Right ventricle myocardium inferior (tissue), 1 donor: ENCODE measurements at regions not wholly inside any gene's neighbourhood (a gene's known extent, or its start where the extent isn't known, plus 50 kb on each side); places are given as distances from the start of the nearest gene placed in this dataset.
"Not testable (repeated sequence)": the region's sequence is repeated elsewhere in the genome, so short reads cannot be mapped to it uniquely, and the experiment has no call there.

Experiments
- ATAC-seq: fragments of 200-7000 bp; cut with Tn5 transposase; one replicate; pipeline ENCODE4 v1.9.1; 2020; ENCODE audit warnings: mild to moderate bottlenecking, moderate library complexity
- DNase-seq: peaks from one replicate; pipeline ENCODE4 v3.0.0; 2021; ENCODE audit errors: missing footprints
- intact Hi-C: fragments of 100-400 bp; cut with DNase I; formaldehyde crosslinking; loops from one replicate; pipeline ENCODE4 v1.11.0; 2022
- donor health status: DM: no; HTN: yes; CAD: no; lungs with severe emphysema.

- no peak for ATAC-seq
- DNase-seq: no peak
- intact Hi-C loops: no loop called here
These were observed 57.0 kb downstream of the PCDH20 start for GRCh38 chr13:61358599-61358998.

GRCh38 chr13:61350341-61350740 is 65.3 kb downstream of the PCDH20 start:
- DNase-seq: no peak
- intact Hi-C loops: no loop called here
- ATAC-seq: no peak

- DNase-seq (peak; percentile 49), ATAC-seq (no peak)
- intact Hi-C loops: no loop called here
These were observed 76.5 kb downstream of the PCDH20 start for GRCh38 chr13:61339054-61339621.

- no peak for DNase-seq
- ATAC-seq: no peak
- intact Hi-C loops: no loop called here
These were observed 99.0 kb downstream of the PCDH20 start for GRCh38 chr13:61316647-61317046.

- ATAC-seq (no peak), DNase-seq (no peak)
- intact Hi-C loops: no loop called here
These were observed 121.0 kb downstream of the PCDH20 start for GRCh38 chr13:61294467-61295191.

- intact Hi-C loops: no loop called here
These were observed 129.4 kb downstream of the PCDH20 start for GRCh38 chr13:61286148-61286745.

GRCh38 chr13:61277586-61278276 is 137.9 kb downstream of the PCDH20 start:
- no peak for ATAC-seq
- DNase-seq: no peak
- intact Hi-C loops: no loop called here

More at GRCh38 chr13:61286148-61286745, 129.4 kb downstream of the PCDH20 start:
- no peak for DNase-seq
- ATAC-seq: no peak

GRCh38 chr13:61277088-61277487 is 138.6 kb downstream of the PCDH20 start:
- intact Hi-C loops: no loop called here
- ATAC-seq (no peak), DNase-seq (no peak)

GRCh38 chr13:61276401-61276800 is 139.2 kb downstream of the PCDH20 start:
- intact Hi-C loops: no loop called here
- ATAC-seq (no peak), DNase-seq (no peak)

- no peak for DNase-seq
- ATAC-seq: no peak
- intact Hi-C loops: no loop called here
These were observed 139.9 kb downstream of the PCDH20 start for GRCh38 chr13:61275736-61276135.

- no peak for ATAC-seq
- no peak for DNase-seq
- intact Hi-C loops: no loop called here
These were observed 140.4 kb downstream of the PCDH20 start for GRCh38 chr13:61275251-61275650.

- DNase-seq: not testable (repeated sequence)
These were observed 148.8 kb downstream of the PCDH20 start for GRCh38 chr13:61266896-61267295.

GRCh38 chr13:61261746-61262472 is 153.7 kb downstream of the PCDH20 start:
- no peak for DNase-seq
- ATAC-seq: no peak
- intact Hi-C loops: loop anchor here (5.0 kb wide), 1 partner anchor 610 kb away; no protein-coding TSS in a partner anchor

More at GRCh38 chr13:61266896-61267295, 148.8 kb downstream of the PCDH20 start:
- ATAC-seq, intact Hi-C loops: not testable (repeated sequence)

- no peak for ATAC-seq
- intact Hi-C loops: loop anchor here (10.0 kb wide), 1 partner anchor 123 kb away; no protein-coding TSS in a partner anchor
These were observed 157.5 kb downstream of the PCDH20 start for GRCh38 chr13:61258185-61258584.

GRCh38 chr13:61255040-61255796 is 160.4 kb downstream of the PCDH20 start:
- ATAC-seq (no peak), DNase-seq (no peak)
- intact Hi-C loops: loop anchor here (10.0 kb wide), 1 partner anchor 120 kb away; no protein-coding TSS in a partner anchor

More at GRCh38 chr13:61258185-61258584, 157.5 kb downstream of the PCDH20 start:
- DNase-seq: no peak

- ATAC-seq (no peak), DNase-seq (no peak)
- intact Hi-C loops: loop anchor here (10.0 kb wide), 1 partner anchor 118 kb away; no protein-coding TSS in a partner anchor
These were observed 162.4 kb downstream of the PCDH20 start for GRCh38 chr13:61253105-61253877.

- intact Hi-C loops: loop anchor here (10.0 kb wide), 1 partner anchor 117 kb away; no protein-coding TSS in a partner anchor
- ATAC-seq (no peak), DNase-seq (no peak)
These were observed 163.4 kb downstream of the PCDH20 start for GRCh38 chr13:61252213-61252612.
